HG02678 (cell line): ENCODE measurements at regions not wholly inside any gene's neighbourhood (a gene's known extent, or its start where the extent isn't known, plus 50 kb on each side); places are given as distances from the start of the nearest gene placed in this dataset.
"Not testable (repeated sequence)": the region's sequence is repeated elsewhere in the genome, so short reads cannot be mapped to it uniquely, and the experiment has no call there.

Experiments used
- ATAC-seq: cut with Tn5 transposase; IDR thresholded peaks from one replicate; pipeline ENCODE4 v1.9.1; 2021; ENCODE audit warnings: mild to moderate bottlenecking, moderate library complexity; ENCODE audit not compliant: unreplicated experiment

DNA sequence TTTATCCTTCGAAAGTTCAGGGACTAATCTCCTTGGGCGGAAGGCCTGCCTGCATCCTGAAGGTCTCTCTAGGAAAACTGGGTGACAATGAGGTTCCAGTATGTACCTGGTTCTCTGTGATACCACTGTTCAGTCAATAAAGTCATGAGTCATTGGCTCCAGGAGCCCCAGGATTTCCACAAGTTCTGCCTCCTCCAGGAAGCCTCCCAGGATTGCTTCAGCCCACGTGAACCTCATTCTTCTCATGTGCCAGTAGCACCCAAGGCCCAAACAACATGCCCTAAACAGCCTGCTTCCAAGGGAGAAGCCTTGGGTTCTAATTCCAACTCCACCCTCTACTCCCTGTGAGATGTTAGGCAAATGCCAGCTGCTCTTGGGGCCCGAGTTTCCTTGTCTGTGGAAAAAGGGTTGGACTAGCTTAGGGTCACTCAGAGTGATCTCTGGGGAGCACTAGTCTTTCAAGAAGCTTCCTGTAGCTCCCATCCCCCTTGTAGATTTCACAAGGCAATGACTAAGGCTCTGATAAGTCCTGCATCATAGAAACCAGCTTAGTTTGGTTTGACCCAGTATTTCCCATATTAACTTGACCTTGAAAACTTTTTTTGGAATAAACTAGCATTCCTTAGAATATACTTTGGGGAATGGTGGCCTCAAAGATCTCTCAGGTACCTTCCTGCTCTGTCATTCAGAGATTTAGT is 118.3 kb upstream of the ATP2B2 start:
- no peak for ATAC-seq

DNA sequence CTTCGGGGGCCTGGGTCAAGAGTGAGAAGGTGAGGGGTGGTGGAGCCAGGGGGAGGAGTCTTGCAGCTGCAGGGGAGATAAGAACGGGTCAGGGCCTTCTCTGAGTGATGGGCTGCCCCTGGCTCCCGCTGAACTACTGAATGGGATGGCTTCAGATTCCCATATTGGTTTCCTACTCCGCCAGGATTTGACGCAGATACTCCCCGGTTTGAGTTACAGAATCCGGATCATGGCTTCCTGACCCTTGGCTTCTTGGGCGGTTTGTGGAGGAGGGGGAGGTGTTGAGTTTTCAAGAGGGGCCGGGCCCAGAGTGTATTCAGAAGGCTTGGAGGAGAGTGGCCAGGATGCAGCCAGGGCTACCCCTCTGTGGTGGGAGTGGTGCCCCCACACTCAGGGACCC is 119.9 kb upstream of the ATP2B2 start:
- ATAC-seq: no peak

DNA sequence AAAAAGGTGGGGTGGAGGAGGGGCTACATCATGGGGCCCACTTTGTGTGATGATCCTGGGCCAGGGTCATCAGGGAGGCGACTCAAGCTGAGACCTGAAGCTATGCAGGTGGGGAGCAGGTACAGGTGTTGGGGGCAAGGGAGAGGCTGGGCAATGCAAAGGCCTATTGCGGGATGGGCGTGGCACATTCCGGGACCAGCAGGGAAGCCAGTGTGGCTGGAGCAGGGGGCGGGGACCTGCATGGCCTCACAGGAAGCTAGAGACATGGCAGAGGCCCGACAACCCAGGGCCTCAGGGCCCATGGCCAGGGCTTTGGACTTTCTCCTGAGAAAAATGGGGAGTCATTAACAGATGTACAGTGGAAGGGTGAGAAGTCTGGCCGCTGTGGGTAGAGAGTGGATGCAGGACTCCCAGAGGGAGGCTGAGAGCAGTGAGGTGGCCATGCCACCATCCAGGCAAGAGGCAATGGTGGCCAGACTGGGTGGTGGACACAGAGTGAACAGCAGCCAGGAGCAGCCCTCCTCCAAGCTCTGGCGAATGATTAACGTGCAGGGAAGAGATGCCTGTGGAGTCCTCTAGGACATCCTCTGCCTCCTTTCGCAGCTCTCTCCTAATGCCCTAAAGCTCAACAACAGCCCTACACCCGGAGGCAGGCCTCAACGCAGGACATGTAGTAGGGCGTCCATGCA is 122.6 kb upstream of the ATP2B2 start:
- ATAC-seq: no peak

DNA sequence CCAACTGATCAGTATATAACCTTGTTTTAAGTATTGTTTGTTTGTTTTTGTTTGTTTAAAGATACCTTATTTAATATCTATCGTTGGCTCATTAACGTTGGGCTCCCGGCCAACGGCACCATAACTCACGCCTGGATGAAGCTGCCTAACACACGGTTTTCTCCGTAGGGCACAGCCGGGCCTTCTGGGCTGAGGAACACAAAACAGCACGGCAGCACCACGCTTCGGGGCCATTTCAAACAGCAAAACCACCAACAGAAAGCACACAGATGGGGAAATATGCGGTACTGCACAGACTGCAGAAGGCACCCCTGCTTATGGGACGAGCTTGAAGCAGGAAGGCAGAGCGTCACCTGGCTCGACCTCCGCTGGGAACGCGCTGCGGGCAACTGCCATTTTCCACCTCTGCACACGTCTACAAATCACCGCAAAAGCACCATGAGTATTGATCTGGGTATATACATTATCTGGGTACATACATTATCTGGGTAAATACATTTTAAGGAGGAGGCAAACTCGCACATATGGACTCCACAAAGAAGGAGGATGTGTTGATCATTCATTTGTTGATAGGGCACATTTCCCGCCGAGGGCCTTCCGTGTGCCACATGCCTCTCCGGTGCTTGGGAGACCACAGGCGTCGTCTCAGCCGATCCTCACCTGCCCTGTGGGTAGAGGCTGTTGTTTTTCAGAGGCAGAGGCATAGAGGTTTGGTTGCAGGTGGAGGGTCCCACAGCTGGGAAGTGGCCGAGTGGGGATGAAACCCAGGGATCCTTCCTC is 123.7 kb upstream of the ATP2B2 start:
- ATAC-seq: no peak

DNA sequence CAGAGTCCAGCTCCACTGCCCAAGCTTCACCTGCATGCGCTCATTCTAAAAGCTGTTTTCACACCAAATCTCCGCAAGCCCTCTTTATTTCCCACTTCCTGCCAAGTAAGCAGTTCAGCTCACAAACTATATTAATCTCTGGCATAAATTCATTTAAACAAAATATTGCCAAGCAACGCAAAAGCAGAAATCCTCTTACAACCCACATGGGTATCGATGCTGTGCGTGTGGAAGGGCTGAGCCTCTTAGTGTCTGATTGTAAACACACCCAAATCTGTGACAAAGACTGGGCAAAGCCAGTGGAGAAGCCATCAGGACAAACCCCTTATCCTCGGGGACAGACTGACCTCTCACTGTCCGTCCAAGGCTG is 124.3 kb upstream of the ATP2B2 start:
- ATAC-seq: no peak

- ATAC-seq: no peak
Measured at GRCh38 chr3:10631224-10631623, 125.8 kb upstream of the ATP2B2 start.

- ATAC-seq: no peak
Measured at GRCh38 chr3:10632125-10632524, 126.7 kb upstream of the ATP2B2 start.

DNA sequence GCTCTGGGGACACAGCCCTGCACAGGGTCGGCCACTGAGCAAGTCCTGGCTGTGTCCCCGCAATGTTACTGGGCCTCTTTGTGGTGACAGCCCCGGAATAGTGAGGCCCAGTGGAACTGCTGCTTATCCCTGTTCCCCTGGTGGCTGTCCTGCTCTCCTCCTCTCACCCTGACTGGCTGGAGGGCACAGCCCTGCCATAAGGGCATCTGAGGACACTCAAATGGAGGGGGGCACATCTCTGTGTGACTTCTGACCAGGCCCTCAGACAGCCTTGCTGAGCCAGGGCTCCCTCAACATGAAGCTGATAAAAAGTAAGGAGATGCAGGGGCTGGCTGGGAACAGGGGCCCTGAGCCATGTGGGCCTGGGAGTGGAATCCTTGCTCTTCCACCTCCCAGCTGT is 127.4 kb upstream of the ATP2B2 start:
- ATAC-seq: no peak

DNA sequence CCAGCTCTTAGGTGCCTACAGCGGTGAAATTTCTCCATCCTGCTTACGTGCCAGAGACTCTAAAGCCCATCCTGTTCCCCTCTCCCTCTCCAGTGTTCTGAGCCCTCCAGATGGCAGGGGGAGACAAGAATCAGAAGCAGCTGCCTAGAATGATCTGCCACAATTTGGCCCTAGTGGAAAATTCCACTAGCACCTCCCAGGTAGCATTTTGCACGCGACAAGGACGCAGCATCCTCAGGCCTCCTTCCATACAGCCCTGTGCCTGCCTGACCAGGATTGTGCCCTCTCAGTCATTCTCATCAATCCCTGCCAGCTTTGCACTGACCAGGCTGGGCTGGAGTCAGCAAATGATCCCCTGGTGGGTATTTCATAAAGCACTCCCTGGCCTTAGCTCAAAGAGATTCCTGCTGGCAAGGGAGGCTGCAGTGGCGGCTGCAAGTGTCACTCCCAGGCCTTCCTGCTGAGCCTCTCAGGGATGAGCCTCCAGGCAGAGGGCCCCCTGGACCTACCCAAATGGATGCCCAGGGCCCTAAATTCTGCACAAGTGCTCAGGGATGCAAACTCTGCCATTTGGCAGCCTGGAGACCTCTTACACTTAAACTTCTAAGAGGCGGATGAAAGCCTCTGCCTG is 130.2 kb upstream of the ATP2B2 start:
- ATAC-seq: no peak

DNA sequence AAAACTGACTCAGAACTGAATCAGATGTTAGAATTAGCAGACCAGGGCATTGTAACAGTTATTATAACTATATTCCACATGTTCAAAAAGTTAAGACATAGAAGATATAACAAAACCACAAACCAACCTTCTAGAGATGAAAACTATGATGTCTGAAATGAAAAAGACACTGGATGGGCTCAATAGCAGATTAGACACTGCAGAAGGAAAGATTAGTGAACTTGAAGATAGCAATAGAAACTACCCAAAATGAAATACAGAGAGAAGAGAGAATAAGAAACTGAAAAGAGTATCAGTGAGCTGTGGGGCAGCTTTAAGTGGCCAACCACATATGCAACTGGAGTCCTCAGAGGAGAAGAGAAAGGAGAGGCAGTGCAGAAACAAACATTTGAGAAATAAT is 132.0 kb upstream of the ATP2B2 start:
- no peak for ATAC-seq

DNA sequence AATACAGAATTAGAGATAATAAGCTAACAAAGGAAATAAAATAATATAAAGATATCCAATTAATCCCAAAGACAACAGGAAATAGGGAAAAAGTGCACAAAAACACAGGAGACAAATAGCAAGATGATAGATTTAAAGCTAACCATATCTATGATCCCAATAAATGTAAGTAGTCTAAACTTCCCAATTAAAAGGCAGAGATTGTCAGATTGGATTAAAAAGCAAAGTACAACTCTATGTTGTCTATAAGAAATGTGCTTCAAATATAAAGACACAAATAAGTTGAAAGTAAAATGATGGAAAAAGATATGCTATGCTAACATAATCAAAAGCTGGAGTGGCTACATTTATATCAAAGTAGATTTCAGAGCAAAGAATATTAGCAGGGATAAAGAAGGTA is 133.1 kb upstream of the ATP2B2 start:
- ATAC-seq: no peak

DNA sequence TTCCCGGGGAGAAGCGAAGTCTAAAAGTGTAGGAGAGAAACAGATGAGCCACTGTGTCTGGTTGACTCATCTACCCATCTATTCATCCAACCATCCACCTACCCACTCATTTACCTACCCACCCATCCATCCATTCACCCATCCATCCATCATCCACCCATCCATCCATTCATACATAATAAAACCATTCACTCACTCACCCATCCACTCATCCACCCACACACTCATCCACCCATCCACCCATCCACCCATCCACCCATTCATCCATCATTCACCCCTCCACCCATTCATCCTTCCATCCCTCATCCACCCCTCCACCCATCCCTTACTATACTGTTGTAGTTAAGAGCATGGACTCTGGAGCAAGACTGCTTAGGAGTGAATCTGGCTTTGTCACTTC is 136.4 kb upstream of the ATP2B2 start:
- ATAC-seq: no peak

DNA sequence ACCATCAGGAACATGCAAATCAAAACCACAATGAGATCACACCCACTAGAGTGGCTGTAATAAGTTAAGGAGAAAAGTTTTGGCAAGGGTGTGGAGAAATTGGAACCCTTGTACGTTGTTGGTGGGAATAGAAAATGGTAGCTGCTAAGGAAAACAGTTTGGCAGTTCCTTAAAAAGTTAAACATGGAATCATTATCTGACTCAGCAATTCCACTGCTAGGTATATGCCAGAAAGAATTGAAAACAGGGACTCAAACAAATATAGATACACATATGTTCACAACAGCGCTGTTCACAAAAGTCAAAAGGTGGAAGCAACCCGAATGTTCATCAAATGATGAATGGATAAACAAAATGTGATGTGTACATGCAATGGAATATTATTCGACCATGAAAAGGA is 138.8 kb upstream of the ATP2B2 start:
- no peak for ATAC-seq

- no peak for ATAC-seq
Measured at GRCh38 chr3:10645800-10646199, 140.4 kb upstream of the ATP2B2 start.

- no peak for ATAC-seq
Measured at GRCh38 chr3:10646531-10647335, 141.3 kb upstream of the ATP2B2 start.

- ATAC-seq: no peak
Measured at GRCh38 chr3:10647376-10647775, 142.0 kb upstream of the ATP2B2 start.

- no peak for ATAC-seq
Measured at GRCh38 chr3:10648181-10648580, 142.8 kb upstream of the ATP2B2 start.

GRCh38 chr3:10649463-10649862 is 144.1 kb upstream of the ATP2B2 start:
- not testable (repeated sequence) for ATAC-seq

DNA sequence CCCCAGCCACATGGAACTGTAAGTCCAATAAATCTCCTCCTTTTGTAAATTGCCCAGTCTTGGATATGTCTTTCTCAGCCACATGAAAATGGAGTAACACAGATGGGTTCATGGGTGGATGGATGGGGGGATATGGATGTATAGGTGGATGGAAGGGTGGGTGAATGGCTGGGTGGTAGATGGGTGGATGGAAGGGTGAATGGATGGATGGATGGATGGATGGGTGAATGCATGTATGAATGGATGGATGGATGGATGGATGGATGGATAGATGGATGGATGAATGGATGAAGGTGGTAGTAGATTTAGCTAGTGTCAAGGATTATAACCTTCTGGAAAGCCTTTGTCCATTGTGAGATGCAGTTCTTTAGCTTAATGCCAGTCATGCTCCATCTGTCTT is 146.1 kb upstream of the ATP2B2 start:
- ATAC-seq: no peak

- no peak for ATAC-seq
Measured at GRCh38 chr3:10653241-10653640, 147.9 kb upstream of the ATP2B2 start.
